ENCODE measurements at regions not wholly inside any gene's neighbourhood (a gene's known extent, or its start where the extent isn't known, plus 50 kb on each side); places are given as distances from the start of the nearest gene placed in this dataset.

DNA sequence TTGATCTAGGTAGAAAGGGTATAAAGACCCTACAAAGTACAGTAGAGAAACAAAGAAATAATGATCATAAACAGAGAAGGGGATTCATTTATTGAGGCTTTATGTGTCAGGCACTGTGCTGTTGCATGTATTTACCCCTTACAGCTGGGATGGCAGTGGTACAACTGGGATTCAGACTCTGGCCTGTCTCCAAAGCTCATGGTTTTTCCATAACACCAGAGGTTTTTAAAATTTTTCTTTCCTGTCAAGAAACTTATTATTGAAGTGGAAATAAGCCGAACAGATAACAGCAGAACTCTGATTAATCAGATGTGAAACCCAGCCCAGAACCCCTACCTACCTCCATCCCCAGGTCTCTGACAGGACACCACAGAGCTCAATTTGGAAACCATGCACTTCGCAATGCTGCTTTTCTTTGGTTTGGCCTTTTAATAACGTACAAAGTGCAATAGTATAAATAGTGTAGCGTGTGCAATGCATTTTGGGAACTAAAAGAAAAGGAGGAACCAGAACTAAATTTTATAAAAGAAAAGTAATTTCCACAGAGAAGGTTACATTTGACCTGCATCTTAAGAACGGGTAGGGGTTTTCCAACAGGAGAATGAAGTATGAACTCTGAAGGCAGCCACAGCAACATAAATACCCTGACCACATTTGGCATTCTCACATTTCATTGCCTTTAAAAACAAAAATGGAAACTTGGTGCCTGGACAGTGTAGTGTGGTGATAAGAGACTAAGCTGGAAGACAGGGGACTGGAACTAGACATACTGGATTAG, 92.0 kb upstream of the S1PR1 start:
- TF ChIP-seq EZH2 (optimal IDR thresholded peaks at IDR 0.05; ENCODE audit: low read depth, low read length) (no peak), EZH2phosphoT487 (IDR thresholded peaks at IDR 0.05; ENCODE audit: low read length) (no peak)
- TF ChIP-seq, protein P1, sequence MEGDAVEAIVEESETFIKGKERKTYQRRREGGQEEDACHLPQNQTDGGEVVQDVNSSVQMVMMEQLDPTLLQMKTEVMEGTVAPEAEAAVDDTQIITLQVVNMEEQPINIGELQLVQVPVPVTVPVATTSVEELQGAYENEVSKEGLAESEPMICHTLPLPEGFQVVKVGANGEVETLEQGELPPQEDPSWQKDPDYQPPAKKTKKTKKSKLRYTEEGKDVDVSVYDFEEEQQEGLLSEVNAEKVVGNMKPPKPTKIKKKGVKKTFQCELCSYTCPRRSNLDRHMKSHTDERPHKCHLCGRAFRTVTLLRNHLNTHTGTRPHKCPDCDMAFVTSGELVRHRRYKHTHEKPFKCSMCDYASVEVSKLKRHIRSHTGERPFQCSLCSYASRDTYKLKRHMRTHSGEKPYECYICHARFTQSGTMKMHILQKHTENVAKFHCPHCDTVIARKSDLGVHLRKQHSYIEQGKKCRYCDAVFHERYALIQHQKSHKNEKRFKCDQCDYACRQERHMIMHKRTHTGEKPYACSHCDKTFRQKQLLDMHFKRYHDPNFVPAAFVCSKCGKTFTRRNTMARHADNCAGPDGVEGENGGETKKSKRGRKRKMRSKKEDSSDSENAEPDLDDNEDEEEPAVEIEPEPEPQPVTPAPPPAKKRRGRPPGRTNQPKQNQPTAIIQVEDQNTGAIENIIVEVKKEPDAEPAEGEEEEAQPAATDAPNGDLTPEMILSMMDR (IDR thresholded peaks at IDR 0.05; ENCODE audit: low read length), result no peak

Data from MM.1S (cell line).